ENCODE measurements at regions not wholly inside any gene's neighbourhood (a gene's known extent, or its start where the extent isn't known, plus 50 kb on each side); places are given as distances from the start of the nearest gene placed in this dataset.

- H4K20me1 ChIP-seq (ENCODE audit: insufficient read depth) = no peaks in the 10 kb centered on the region
- no peak overlapping the region for H3K9ac ChIP-seq (ENCODE audit: low read length)
- RAD21 ChIA-PET (ENCODE audit: low non-redundant PET in 1 of 2, low total read pairs in 2 of 2, uncharacterized antibody in 2 of 2, unreplicated experiment in 2 of 2) = no interaction called here
- H3K4me2 ChIP-seq (ENCODE audit: low read length) = no peak overlapping the region
- POLR2A ChIA-PET = no interaction called here
- DNase-seq (ENCODE audit: low read depth, low spot score) = no peak
- H3K36me3 ChIP-seq (ENCODE audit: control insufficient read depth in 1 of 2, insufficient read depth in 2 of 2, low read length in 2 of 2) = no peaks in the 10 kb centered on the region
- no peak overlapping the region for H3K27ac ChIP-seq (ENCODE audit: low read depth, low read length)
- no peaks in the 10 kb centered on the region for H3K9me3 ChIP-seq (ENCODE audit: control insufficient read depth in 1 of 2, insufficient read depth in 1 of 2, low read depth in 1 of 2, low read length in 2 of 2)
- H3K9me2 ChIP-seq (ENCODE audit: insufficient read depth) = no peaks in the 10 kb centered on the region
- H3K4me1 ChIP-seq (ENCODE audit: control insufficient read depth in 1 of 2, insufficient read depth in 2 of 2, low read length in 2 of 2) = peaks cover 3 to 5% of the 10 kb centered on the region in 2 experiments; a peak in 2 of 4 replicates
- peak overlapping the region; percentile 3 for H2AFZ ChIP-seq (ENCODE audit: low read depth, low read length, poor library complexity, severe bottlenecking)
- BruUV-seq (replicated peaks) = no TSS peak
- intact Hi-C loops (cut with micrococcal nuclease) = no loop called here
- TF ChIP-seq CEBPB (IDR thresholded peaks at IDR 0.05; ENCODE audit: low read depth) = no peak
- no peak for TF ChIP-seq CBX3 (IDR thresholded peaks at IDR 0.05; ENCODE audit: low read depth)
- TF ChIP-seq SRF (IDR thresholded peaks at IDR 0.05; ENCODE audit: low read depth) = no peak
- no peak for TF ChIP-seq EZH2phosphoT487 (IDR thresholded peaks at IDR 0.05; ENCODE audit: borderline replicate concordance)
- no peak for TF ChIP-seq FOSL1 (IDR thresholded peaks at IDR 0.05; ENCODE audit: low read depth)
- TF ChIP-seq ELF1 (IDR thresholded peaks at IDR 0.05; ENCODE audit: borderline replicate concordance, low read depth) = no peak
- TF ChIP-seq SIN3A (IDR thresholded peaks at IDR 0.05; ENCODE audit: low read depth) = no peak
- TF ChIP-seq TCF7L2 (IDR thresholded peaks at IDR 0.05; ENCODE audit: borderline replicate concordance, extremely low read depth, insufficient read depth, insufficient read length) = no peak
- no peak for TF ChIP-seq CTCF (IDR thresholded peaks at IDR 0.05 in 2 of 3, conservative IDR thresholded peaks at IDR 0.05 in 1 of 3; ENCODE audit: borderline replicate concordance in 1 of 3, insufficient read depth in 1 of 3, low read depth in 2 of 3, low read length in 2 of 3)
- no peak for TF ChIP-seq YY1 (IDR thresholded peaks at IDR 0.05; ENCODE audit: extremely low read depth, insufficient replicate concordance, low read depth, low read length)
- TF ChIP-seq RAD21 (IDR thresholded peaks at IDR 0.05; ENCODE audit: low read depth) = no peak
- TF ChIP-seq ZNF274 (IDR thresholded peaks at IDR 0.05; ENCODE audit: low read depth, low read length) = no peak
- no peak for TF ChIP-seq POLR2A (IDR thresholded peaks at IDR 0.05; ENCODE audit: borderline replicate concordance, extremely low read depth, insufficient read depth, insufficient read length)
- TF ChIP-seq SP1 (IDR thresholded peaks at IDR 0.05; ENCODE audit: low read depth) = no peak
- no peaks in the 10 kb centered on the region for H3K79me2 ChIP-seq (ENCODE audit: insufficient read depth, low read length)
- ATAC-seq = no peak
- H3K27me3 ChIP-seq (ENCODE audit: insufficient read depth, low read length) = no peaks in the 10 kb centered on the region
- H3K4me3 ChIP-seq (replicated peaks in 1 of 2; ENCODE audit: low read depth in 1 of 2, low read length in 2 of 2) = no peak overlapping the region
- CTCF ChIA-PET = no interaction called here
Observed at GRCh38 chr6:81476881-81477280, 275.6 kb downstream of the TENT5A start.
